ENCODE measurements at regions not wholly inside any gene's neighbourhood (a gene's known extent, or its start where the extent isn't known, plus 50 kb on each side); places are given as distances from the start of the nearest gene placed in this dataset.
"Not testable (repeated sequence)": the region's sequence is repeated elsewhere in the genome, so short reads cannot be mapped to it uniquely, and the experiment has no call there.

GRCh38 chr2:131829456-131830241 lies 302.0 kb downstream of the CCDC74A start:
- TF ChIP-seq POLR2A (IDR thresholded peaks at IDR 0.05); CTCF (IDR thresholded peaks at IDR 0.05 in 8 of 11, conservative IDR thresholded peaks at IDR 0.05 in 3 of 11); POLR2AphosphoS5 (IDR thresholded peaks at IDR 0.05): not testable (repeated sequence)
